CD8-positive, alpha-beta memory T cell (primary cell): ENCODE measurements at regions not wholly inside any gene's neighbourhood (a gene's known extent, or its start where the extent isn't known, plus 50 kb on each side); places are given as distances from the start of the nearest gene placed in this dataset.

Source experiments
- CTCF ChIA-PET: fragments of 350-600 bp; sonication (Branson Sonifier 250); formaldehyde crosslinking; loops from one replicate; lab custom pipeline; 2021; ENCODE audit warnings: antibody characterized with exemption; lab: Charles Lee
- POLR2A ChIA-PET: fragments of 350-600 bp; sonication (Branson Sonifier 250); formaldehyde crosslinking; loops from one replicate; lab custom pipeline; 2021; ENCODE audit warnings: antibody characterized with exemption; lab: Charles Lee
- DNase-seq, 5 donors: peaks; one replicate each; pipeline versions ENCODE4 v3.0.0 to v3.0.0-alpha.2; 2020 to 2022; ENCODE audit warnings: mixed read lengths in 1 of 5
- H3K27ac ChIP-seq: one replicate; pipeline ENCODE4 v1.7.0; 2013; ENCODE audit warnings: low read depth, mild to moderate bottlenecking, low read length, moderate library complexity
- H3K27me3 ChIP-seq: 2 replicates; pipeline ENCODE4 v1.7.0; 2013; ENCODE audit warnings: low read length, mild to moderate bottlenecking; ENCODE audit not compliant: insufficient read depth, poor library complexity, severe bottlenecking
- H3K36me3 ChIP-seq: 2 replicates; pipeline ENCODE4 v1.7.0; 2013; ENCODE audit warnings: mild to moderate bottlenecking, low read length, moderate library complexity; ENCODE audit not compliant: insufficient read depth
- H3K4me1 ChIP-seq: 2 replicates; pipeline ENCODE4 v1.7.0; 2013; ENCODE audit warnings: mild to moderate bottlenecking, low read length, moderate library complexity; ENCODE audit not compliant: insufficient read depth
- H3K4me3 ChIP-seq: 2 replicates; pipeline ENCODE4 v1.7.0; 2013; ENCODE audit warnings: mild to moderate bottlenecking, low read length
- H3K9me3 ChIP-seq: 2 replicates; pipeline ENCODE4 v1.7.0; 2013; ENCODE audit warnings: mild to moderate bottlenecking, low read length
- H3K27ac Mint-ChIP-seq, 8 donors: one replicate each; pipeline ENCODE4 v1.8.0; 2020 to 2021; ENCODE audit warnings: mixed read lengths in 8 of 8, mild to moderate bottlenecking in 6 of 8, inconsistent platforms in 3 of 8, moderate library complexity in 3 of 8
- H3K27me3 Mint-ChIP-seq, 2 donors: one replicate each; pipeline ENCODE4 v1.8.0; 2020 to 2021; ENCODE audit warnings: mixed read lengths in 2 of 2, mild to moderate bottlenecking in 1 of 2, moderate library complexity in 1 of 2
- H3K36me3 Mint-ChIP-seq, 3 donors: one replicate each; pipeline ENCODE4 v1.8.0; 2020 to 2021; ENCODE audit warnings: mixed read lengths in 3 of 3, inconsistent platforms in 1 of 3, mild to moderate bottlenecking in 1 of 3
- H3K4me1 Mint-ChIP-seq, 3 donors: one replicate each; pipeline ENCODE4 v1.8.0; 2020 to 2021; ENCODE audit warnings: mixed read lengths in 3 of 3, inconsistent platforms in 1 of 3, mild to moderate bottlenecking in 1 of 3
- H3K4me3 Mint-ChIP-seq, 7 donors: one replicate each; pipeline ENCODE4 v1.8.0; 2020 to 2021; ENCODE audit warnings: mixed read lengths in 7 of 7, mild to moderate bottlenecking in 6 of 7, moderate library complexity in 4 of 7, inconsistent platforms in 2 of 7
- H3K9me3 Mint-ChIP-seq, 5 donors: one replicate each; pipeline ENCODE4 v1.8.0; 2020 to 2022; ENCODE audit warnings: mixed read lengths in 5 of 5, mild to moderate bottlenecking in 3 of 5, moderate library complexity in 2 of 5, inconsistent platforms in 1 of 5

- H3K27me3 ChIP-seq = no peaks in the 10 kb centered on the region
- peaks cover 13 to 14% (median 13%) of the 10 kb centered on the region in 3 donors for H3K4me1 Mint-ChIP-seq
- H3K4me1 ChIP-seq = no peaks in the 10 kb centered on the region
- POLR2A ChIA-PET = no interaction called here
- no peak overlapping the region for H3K27ac Mint-ChIP-seq
- H3K4me3 Mint-ChIP-seq = no peak overlapping the region
- H3K36me3 ChIP-seq = no peaks in the 10 kb centered on the region
- H3K27me3 Mint-ChIP-seq = peaks cover 16 to 17% of the 10 kb centered on the region in 2 donors
- DNase-seq = no peak
- peaks cover 0 to 12% (median 2%) of the 10 kb centered on the region in 3 donors for H3K36me3 Mint-ChIP-seq
- H3K4me3 ChIP-seq = no peak overlapping the region
- no peak overlapping the region for H3K27ac ChIP-seq
- H3K9me3 Mint-ChIP-seq = no peaks in the 10 kb centered on the region
- H3K9me3 ChIP-seq = no peaks in the 10 kb centered on the region
- CTCF ChIA-PET = no interaction called here
Measured at GRCh38 chr6:29999416-29999815, 57.1 kb downstream of the HLA-A start.

DNA sequence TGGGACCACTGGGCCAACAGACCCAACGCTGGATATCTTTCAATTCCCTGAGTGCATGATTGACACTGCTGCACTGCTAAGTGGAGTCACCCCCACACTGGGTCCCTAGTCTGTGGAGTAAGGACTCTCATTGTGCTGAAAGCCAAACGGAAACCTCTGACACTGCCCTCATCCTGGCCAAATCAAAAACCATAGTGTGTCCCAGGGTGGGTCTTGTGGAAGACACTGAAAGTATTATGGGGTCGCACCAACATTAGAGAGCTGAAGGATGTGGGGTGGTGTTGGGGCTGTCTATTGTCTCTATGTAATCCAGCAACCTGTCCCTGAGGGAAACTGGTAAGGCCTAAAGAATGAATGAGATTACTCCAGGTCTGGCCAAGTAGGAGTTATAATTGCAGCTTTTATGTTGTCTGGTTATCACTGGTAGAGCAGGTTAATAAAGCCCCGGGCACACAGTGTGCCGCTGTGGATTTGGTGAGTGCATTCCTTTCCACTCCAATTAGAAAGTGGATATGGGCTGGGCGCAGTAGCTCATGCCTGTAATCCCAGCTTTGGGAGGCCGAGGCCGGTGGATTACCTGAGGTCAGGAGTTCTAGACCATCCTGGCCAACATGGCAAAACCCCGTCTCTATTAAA is 57.9 kb downstream of the HLA-A start:
- Histone ChIP-seq H3K4me3 (no peak overlapping the region), H3K36me3 (no peaks in the 10 kb centered on the region), H3K27me3 (no peaks in the 10 kb centered on the region), H3K4me1 (no peaks in the 10 kb centered on the region), H3K9me3 (no peaks in the 10 kb centered on the region), H3K27ac (no peak overlapping the region)
- Mint-ChIP-seq H3K36me3 (peaks cover 0 to 11% (median 2%) of the 10 kb centered on the region in 3 donors), H3K9me3 (no peaks in the 10 kb centered on the region), H3K4me3 (peak overlapping the region in 1 of 7 donors; percentile 65), H3K27ac (peak overlapping the region in 1 of 8 donors; percentile 25), H3K27me3 (peaks cover 17 to 18% of the 10 kb centered on the region in 2 donors), H3K4me1 (peaks cover 13 to 14% (median 13%) of the 10 kb centered on the region in 3 donors)
- ChIA-PET POLR2A (no interaction called here), CTCF (interaction anchor here (1.5 kb wide), 1 partner anchor 13 kb away, joined by 3 read pairs; no protein-coding TSS in a partner anchor)
- DNase-seq = no peak

GRCh38 chr6:30002871-30003270 is 58.2 kb upstream of the POLR1H start:
- peaks cover 30 to 31% of the 10 kb centered on the region in 2 donors for H3K27me3 Mint-ChIP-seq
- no peak for DNase-seq
- Histone ChIP-seq H3K9me3 (no peaks in the 10 kb centered on the region), H3K4me1 (peaks cover 15% of the 10 kb centered on the region), H3K36me3 (no peaks in the 10 kb centered on the region), H3K27ac (no peak overlapping the region), H3K4me3 (no peak overlapping the region), H3K27me3 (peaks cover 8% of the 10 kb centered on the region)
- POLR2A ChIA-PET = interaction anchor here (0.6 kb wide), 1 partner anchor 159 kb away, joined by 3 read pairs; no protein-coding TSS in a partner anchor
- CTCF ChIA-PET = interaction anchor here (0.7 kb wide), 1 partner anchor 10 kb away, joined by 3 read pairs; no protein-coding TSS in a partner anchor
- no peak overlapping the region for H3K4me3 Mint-ChIP-seq
- no peak overlapping the region for H3K27ac Mint-ChIP-seq
- no peaks in the 10 kb centered on the region for H3K9me3 Mint-ChIP-seq
- peaks cover 0 to 2% (median under 1%) of the 10 kb centered on the region in 3 donors for H3K36me3 Mint-ChIP-seq
- peaks cover 26 to 37% (median 32%) of the 10 kb centered on the region in 3 donors for H3K4me1 Mint-ChIP-seq

GRCh38 chr6:30005482-30005881 is 55.6 kb upstream of the POLR1H start:
- Mint-ChIP-seq H3K4me3 (peak overlapping the region in 6 of 7 donors; percentile 31 to 83 (median 62)), H3K27me3 (peaks cover 35 to 44% of the 10 kb centered on the region in 2 donors), H3K9me3 (no peaks in the 10 kb centered on the region), H3K27ac (no peak overlapping the region), H3K4me1 (peaks cover 13 to 25% (median 20%) of the 10 kb centered on the region in 3 donors), H3K36me3 (peaks cover 12 to 14% (median 13%) of the 10 kb centered on the region in 3 donors)
- DNase-seq = no peak
- POLR2A ChIA-PET = no interaction called here
- H3K27me3 ChIP-seq = peaks cover 16% of the 10 kb centered on the region
- peaks cover 15% of the 10 kb centered on the region for H3K4me1 ChIP-seq
- H3K36me3 ChIP-seq = no peaks in the 10 kb centered on the region
- H3K4me3 ChIP-seq = no peak overlapping the region
- H3K27ac ChIP-seq = no peak overlapping the region
- H3K9me3 ChIP-seq = no peaks in the 10 kb centered on the region
- CTCF ChIA-PET = interaction anchor here (0.7 kb wide), 1 partner anchor 156 kb away, joined by 3 read pairs; no protein-coding TSS in a partner anchor

- Histone ChIP-seq H3K36me3 (no peaks in the 10 kb centered on the region), H3K9me3 (no peaks in the 10 kb centered on the region), H3K4me3 (peak overlapping the region; percentile 51), H3K27ac (peak overlapping the region; percentile 24), H3K27me3 (peaks cover 16% of the 10 kb centered on the region), H3K4me1 (peaks cover 15% of the 10 kb centered on the region)
- Mint-ChIP-seq H3K27ac (peak overlapping the region in 1 of 8 donors; percentile 74), H3K4me3 (peak overlapping the region; percentile 58 to 87 (median 75)), H3K9me3 (no peaks in the 10 kb centered on the region), H3K4me1 (peaks cover 13 to 24% (median 19%) of the 10 kb centered on the region in 3 donors), H3K27me3 (peaks cover 32 to 53% of the 10 kb centered on the region in 2 donors), H3K36me3 (peaks cover 18 to 23% (median 21%) of the 10 kb centered on the region in 3 donors)
- DNase-seq = peak in 1 of 5 donors; percentile 18
- POLR2A ChIA-PET = no interaction called here
- CTCF ChIA-PET = interaction anchor here (0.7 kb wide), 1 partner anchor 157 kb away, joined by 3 read pairs; no protein-coding TSS in a partner anchor
Measured at GRCh38 chr6:30006170-30007131, 54.6 kb upstream of the POLR1H start.

- ChIA-PET CTCF (no interaction called here), POLR2A (no interaction called here)
- H3K27me3 ChIP-seq = peaks cover 16% of the 10 kb centered on the region
- no peaks in the 10 kb centered on the region for H3K36me3 ChIP-seq
- peaks cover 18 to 25% (median 24%) of the 10 kb centered on the region in 3 donors for H3K36me3 Mint-ChIP-seq
- no peaks in the 10 kb centered on the region for H3K9me3 ChIP-seq
- peak overlapping the region; percentile 53 to 85 (median 75) for H3K4me3 Mint-ChIP-seq
- H3K4me3 ChIP-seq = peak overlapping the region; percentile 51
- peaks cover 13 to 24% (median 19%) of the 10 kb centered on the region in 3 donors for H3K4me1 Mint-ChIP-seq
- H3K27ac ChIP-seq = no peak overlapping the region
- DNase-seq = peak in 1 of 5 donors; percentile 12
- no peaks in the 10 kb centered on the region for H3K9me3 Mint-ChIP-seq
- peaks cover 15% of the 10 kb centered on the region for H3K4me1 ChIP-seq
- peak overlapping the region in 1 of 8 donors; percentile 74 for H3K27ac Mint-ChIP-seq
- H3K27me3 Mint-ChIP-seq = peaks cover 35 to 57% of the 10 kb centered on the region in 2 donors
Measured at GRCh38 chr6:30007132-30007764, 53.8 kb upstream of the POLR1H start.

DNA sequence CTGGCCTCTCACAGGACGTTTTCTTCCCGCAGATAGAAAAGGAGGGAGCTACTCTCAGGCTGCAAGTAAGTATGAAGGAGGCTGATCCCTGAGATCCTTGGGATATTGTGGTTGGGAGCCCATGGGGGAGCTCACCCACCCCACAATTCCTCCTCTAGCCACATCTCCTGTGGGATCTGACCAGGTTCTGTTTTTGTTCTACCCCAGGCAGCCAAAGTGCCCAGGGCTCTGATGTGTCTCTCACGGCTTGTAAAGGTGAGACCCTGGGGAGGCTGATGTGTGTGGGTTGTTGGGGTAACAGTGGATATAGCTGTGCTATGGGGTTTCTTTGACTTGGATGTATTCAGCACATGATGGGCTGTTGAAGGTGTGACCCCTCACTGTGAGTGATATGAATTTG is 52.0 kb upstream of the POLR1H start:
- Mint-ChIP-seq H3K9me3 (no peaks in the 10 kb centered on the region), H3K36me3 (peaks cover 20 to 25% (median 24%) of the 10 kb centered on the region in 3 donors), H3K4me1 (peaks cover 15 to 24% (median 19%) of the 10 kb centered on the region in 3 donors), H3K4me3 (peak overlapping the region in 1 of 7 donors; percentile 76), H3K27ac (no peak overlapping the region), H3K27me3 (peaks cover 35 to 63% of the 10 kb centered on the region in 2 donors)
- Histone ChIP-seq H3K27ac (no peak overlapping the region), H3K36me3 (no peaks in the 10 kb centered on the region), H3K27me3 (peaks cover 16% of the 10 kb centered on the region), H3K4me1 (peaks cover 15% of the 10 kb centered on the region), H3K9me3 (no peaks in the 10 kb centered on the region), H3K4me3 (no peak overlapping the region)
- ChIA-PET POLR2A (no interaction called here), CTCF (interaction anchor here (1.4 kb wide), 1 partner anchor 161 kb away, joined by 3 read pairs; no protein-coding TSS in a partner anchor)
- DNase-seq = no peak
